CD4-positive, alpha-beta T cell (primary cell): ENCODE measurements at regions not wholly inside any gene's neighbourhood (a gene's known extent, or its start where the extent isn't known, plus 50 kb on each side); places are given as distances from the start of the nearest gene placed in this dataset.

ENCODE experiments used
- ATAC-seq: fragments of 200-7000 bp; cut with Tn5 transposase; one replicate; pipeline ENCODE4 v1.10.0; 2022; ENCODE audit warnings: mild to moderate bottlenecking; ENCODE audit not compliant: poor library complexity
- CTCF ChIA-PET: fragments of 350-600 bp; sonication (Branson Sonifier 250); formaldehyde crosslinking; loops from one replicate; lab custom pipeline; 2021; ENCODE audit warnings: antibody characterized with exemption, inconsistent platforms; lab: Charles Lee
- POLR2A ChIA-PET: fragments of 350-600 bp; sonication (Branson Sonifier 250); formaldehyde crosslinking; loops from one replicate; lab custom pipeline; 2021; ENCODE audit warnings: antibody characterized with exemption, inconsistent platforms; lab: Charles Lee
- DNase-seq, 14 experiments: peaks; one replicate each; pipeline ENCODE4 v3.0.0-alpha.2; 2013 to 2020; ENCODE audit warnings: mixed read lengths in 2 of 14
- H3K27ac ChIP-seq, 2 donors: one replicate each; pipeline versions ENCODE4 v1.5.1 to v1.7.0; 2013; ENCODE audit warnings: low read length in 2 of 2, low read depth in 1 of 2, mild to moderate bottlenecking in 1 of 2
- H3K27me3 ChIP-seq, 2 experiments: 1 replicate in 1 of 2; 2 replicates in 1 of 2; pipeline versions ENCODE4 v1.6.1 to v1.7.0; 2013; ENCODE audit warnings: low read length in 2 of 2, control low read depth in 1 of 2, mild to moderate bottlenecking in 1 of 2, moderate library complexity in 1 of 2; ENCODE audit not compliant: insufficient read depth in 2 of 2, control insufficient read depth in 1 of 2
- H3K36me3 ChIP-seq: one replicate; pipeline ENCODE4 v1.6.1; 2013; ENCODE audit warnings: low read length, control low read depth; ENCODE audit not compliant: insufficient read depth
- H3K4me1 ChIP-seq: one replicate; pipeline ENCODE4 v1.6.1; 2013; ENCODE audit warnings: low read length, control low read depth; ENCODE audit not compliant: insufficient read depth
- H3K4me3 ChIP-seq: one replicate; pipeline ENCODE4 v1.5.1; 2013; ENCODE audit warnings: mild to moderate bottlenecking, low read length, moderate library complexity
- H3K9me3 ChIP-seq, 2 experiments: 1 replicate in 1 of 2; 2 replicates in 1 of 2; pipeline versions ENCODE4 v1.6.1 to v1.7.0; 2013; ENCODE audit warnings: low read length in 2 of 2, mild to moderate bottlenecking in 2 of 2, control low read depth in 1 of 2, moderate library complexity in 1 of 2; ENCODE audit not compliant: control insufficient read depth in 1 of 2, insufficient read depth in 1 of 2
- H3K27ac Mint-ChIP-seq: one replicate; pipeline ENCODE4 v1.8.0; 2020; ENCODE audit warnings: mixed read lengths
- H3K27me3 Mint-ChIP-seq: one replicate; pipeline ENCODE4 v1.8.0; 2021; ENCODE audit warnings: mixed read lengths
- H3K36me3 Mint-ChIP-seq: one replicate; pipeline ENCODE4 v1.8.0; 2021; ENCODE audit warnings: low read depth, mixed read lengths
- H3K4me1 Mint-ChIP-seq: one replicate; pipeline ENCODE4 v1.8.0; 2021; ENCODE audit warnings: low read depth, mixed read lengths
- H3K4me3 Mint-ChIP-seq: one replicate; pipeline ENCODE4 v1.8.0; 2020; ENCODE audit warnings: mild to moderate bottlenecking, mixed read lengths
- H3K9me3 Mint-ChIP-seq: one replicate; pipeline ENCODE4 v1.8.0; 2020; ENCODE audit warnings: mixed read lengths
- intact Hi-C, 2 experiments: fragments of 100-400 bp; cut with DNase I in 1 of 2; cut with micrococcal nuclease in 1 of 2; formaldehyde crosslinking; loops; one replicate each; pipeline versions ENCODE4 v1.15.1 to v1.9.0; 2023 to 2025; cut with DNase I, micrococcal nuclease
- TF ChIP-seq, protein P1 (sequence below): fragments of 200-600 bp; IDR thresholded peaks from one replicate; pipeline ENCODE4 v1.8.0; 2022; ENCODE audit warnings: antibody characterized with exemption, mild to moderate bottlenecking

DNA sequence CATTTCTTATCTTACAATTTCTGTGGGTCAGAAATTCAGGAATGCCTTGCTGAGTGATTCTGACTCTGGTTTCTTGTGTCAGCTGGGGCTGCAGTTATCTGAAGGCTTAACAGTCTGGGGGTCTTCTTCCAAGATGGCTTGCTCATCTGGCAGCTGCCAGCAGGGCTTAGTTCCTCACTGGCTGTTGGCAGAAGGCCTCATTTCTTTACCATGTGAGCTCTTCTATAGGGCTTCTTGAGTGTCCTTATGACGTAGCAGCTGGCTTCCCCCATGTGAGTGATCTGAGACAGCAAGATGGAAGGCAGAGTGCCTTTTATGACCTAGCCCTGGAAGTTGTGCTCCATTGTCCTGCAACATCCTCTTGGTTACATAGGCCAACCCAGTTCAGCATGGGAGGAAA lies 82.0 kb upstream of the PDZRN3 start:
- ATAC-seq (no peak), DNase-seq (no peak)
- Mint-ChIP-seq H3K4me1 (no peaks in the 10 kb centered on the region), H3K9me3 (no peaks in the 10 kb centered on the region), H3K27ac (no peak overlapping the region), H3K27me3 (no peaks in the 10 kb centered on the region), H3K4me3 (no peak overlapping the region), H3K36me3 (no peaks in the 10 kb centered on the region)
- TF ChIP-seq, protein P1, sequence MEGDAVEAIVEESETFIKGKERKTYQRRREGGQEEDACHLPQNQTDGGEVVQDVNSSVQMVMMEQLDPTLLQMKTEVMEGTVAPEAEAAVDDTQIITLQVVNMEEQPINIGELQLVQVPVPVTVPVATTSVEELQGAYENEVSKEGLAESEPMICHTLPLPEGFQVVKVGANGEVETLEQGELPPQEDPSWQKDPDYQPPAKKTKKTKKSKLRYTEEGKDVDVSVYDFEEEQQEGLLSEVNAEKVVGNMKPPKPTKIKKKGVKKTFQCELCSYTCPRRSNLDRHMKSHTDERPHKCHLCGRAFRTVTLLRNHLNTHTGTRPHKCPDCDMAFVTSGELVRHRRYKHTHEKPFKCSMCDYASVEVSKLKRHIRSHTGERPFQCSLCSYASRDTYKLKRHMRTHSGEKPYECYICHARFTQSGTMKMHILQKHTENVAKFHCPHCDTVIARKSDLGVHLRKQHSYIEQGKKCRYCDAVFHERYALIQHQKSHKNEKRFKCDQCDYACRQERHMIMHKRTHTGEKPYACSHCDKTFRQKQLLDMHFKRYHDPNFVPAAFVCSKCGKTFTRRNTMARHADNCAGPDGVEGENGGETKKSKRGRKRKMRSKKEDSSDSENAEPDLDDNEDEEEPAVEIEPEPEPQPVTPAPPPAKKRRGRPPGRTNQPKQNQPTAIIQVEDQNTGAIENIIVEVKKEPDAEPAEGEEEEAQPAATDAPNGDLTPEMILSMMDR, result no peak
- intact Hi-C loops, result no loop called here
- Histone ChIP-seq H3K4me1 (no peaks in the 10 kb centered on the region), H3K27ac (no peak overlapping the region), H3K36me3 (no peaks in the 10 kb centered on the region), H3K27me3 (no peaks in the 10 kb centered on the region), H3K4me3 (no peak overlapping the region), H3K9me3 (peaks cover 0 to 4% of the 10 kb centered on the region in 2 experiments)
- ChIA-PET CTCF (no interaction called here), POLR2A (no interaction called here)

DNA sequence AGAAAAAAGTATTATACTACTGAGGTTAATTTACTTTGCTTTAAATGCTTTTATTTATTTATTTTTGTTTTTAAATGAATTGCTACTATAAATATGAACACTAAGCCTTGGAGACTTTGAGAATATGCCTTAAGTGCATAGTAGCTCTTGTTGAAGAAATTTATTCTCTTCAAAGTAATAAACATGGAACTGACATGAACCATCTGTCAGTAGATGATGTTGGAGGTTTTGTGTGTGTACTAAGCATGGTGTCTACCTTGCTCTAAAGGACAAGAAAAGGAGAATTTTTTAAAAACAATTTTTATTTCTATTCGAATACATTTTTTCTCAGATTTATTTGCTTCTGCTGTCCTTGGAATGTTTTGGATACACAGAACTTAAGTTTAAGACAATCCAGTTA lies 81.1 kb upstream of the PDZRN3 start:
- H3K4me3 ChIP-seq, result no peak overlapping the region
- ATAC-seq (no peak), DNase-seq (no peak)
- Mint-ChIP-seq H3K27ac (no peak overlapping the region), H3K27me3 (no peaks in the 10 kb centered on the region), H3K36me3 (no peaks in the 10 kb centered on the region), H3K4me3 (no peak overlapping the region), H3K4me1 (no peaks in the 10 kb centered on the region), H3K9me3 (no peaks in the 10 kb centered on the region)
- no peaks in the 10 kb centered on the region for H3K4me1 ChIP-seq
- H3K36me3 ChIP-seq, result no peaks in the 10 kb centered on the region
- TF ChIP-seq, protein P1, result no peak
- ChIA-PET CTCF (no interaction called here), POLR2A (no interaction called here)
- intact Hi-C loops, result no loop called here
- H3K27ac ChIP-seq, result no peak overlapping the region
- peaks cover 0 to 4% of the 10 kb centered on the region in 2 experiments for H3K9me3 ChIP-seq
- no peaks in the 10 kb centered on the region for H3K27me3 ChIP-seq

DNA sequence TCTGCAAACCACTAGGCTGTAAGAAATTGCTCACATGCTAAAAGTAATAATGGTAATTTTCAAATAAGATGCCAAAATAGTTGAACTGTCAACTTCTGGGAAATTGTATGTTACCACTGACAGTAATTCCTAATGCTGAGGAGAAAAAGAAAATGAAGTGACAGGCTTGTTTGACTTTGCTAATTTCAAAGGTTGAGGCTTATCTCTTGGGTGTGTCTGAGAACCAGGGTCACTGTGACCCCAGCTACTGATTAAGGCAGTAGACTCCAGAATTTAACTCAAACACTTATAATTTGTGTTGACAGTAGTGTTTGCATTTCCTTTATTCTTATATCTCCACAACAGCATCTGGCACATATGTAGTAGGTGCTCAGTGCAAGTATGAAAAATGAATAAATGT lies 74.6 kb upstream of the PDZRN3 start:
- Mint-ChIP-seq H3K36me3 (no peaks in the 10 kb centered on the region), H3K4me1 (no peaks in the 10 kb centered on the region), H3K4me3 (no peak overlapping the region), H3K9me3 (no peaks in the 10 kb centered on the region), H3K27me3 (no peaks in the 10 kb centered on the region), H3K27ac (no peak overlapping the region)
- Histone ChIP-seq H3K27ac (no peak overlapping the region), H3K4me1 (no peaks in the 10 kb centered on the region), H3K36me3 (no peaks in the 10 kb centered on the region), H3K9me3 (no peaks in the 10 kb centered on the region), H3K27me3 (no peaks in the 10 kb centered on the region), H3K4me3 (no peak overlapping the region)
- ChIA-PET CTCF (no interaction called here), POLR2A (no interaction called here)
- TF ChIP-seq, protein P1, result no peak
- intact Hi-C loops, result no loop called here
- DNase-seq, result no peak
- ATAC-seq, result no peak
